ENCODE measurements at regions not wholly inside any gene's neighbourhood (a gene's known extent, or its start where the extent isn't known, plus 50 kb on each side); places are given as distances from the start of the nearest gene placed in this dataset.

GRCh38 chr7:155234158-155234492 lies 63.6 kb upstream of the INSIG1 start:
- H3K27ac ChIP-seq (replicated peaks) = no peak overlapping the region
- peaks cover under 1% of the 10 kb centered on the region for H3K27me3 ChIP-seq (ENCODE audit: insufficient read depth, poor library complexity, severe bottlenecking)
- DNase-seq (ENCODE audit: low read depth in 1 of 2, low spot score in 1 of 2) = no peak
- TF ChIP-seq CTCF (IDR thresholded peaks at IDR 0.05; ENCODE audit: insufficient read depth, low read length) = no peak
- no peak for TF ChIP-seq SPI1 (IDR thresholded peaks at IDR 0.05; ENCODE audit: borderline replicate concordance, low read depth)
- TF ChIP-seq GABPA (IDR thresholded peaks at IDR 0.05; ENCODE audit: low read depth) = no peak
- no peak for TF ChIP-seq REST (IDR thresholded peaks at IDR 0.05; ENCODE audit: insufficient replicate concordance, low read depth)
- no peak for TF ChIP-seq POLR2AphosphoS5 (IDR thresholded peaks at IDR 0.05; ENCODE audit: low read depth)
- no peak overlapping the region for H3K4me3 ChIP-seq (replicated peaks; ENCODE audit: insufficient read depth, low read length)

- no peak overlapping the region for H3K27ac ChIP-seq (replicated peaks)
- TF ChIP-seq POLR2AphosphoS5 (IDR thresholded peaks at IDR 0.05; ENCODE audit: low read depth) (no peak), REST (IDR thresholded peaks at IDR 0.05; ENCODE audit: insufficient replicate concordance, low read depth) (no peak), GABPA (IDR thresholded peaks at IDR 0.05; ENCODE audit: low read depth) (no peak), CTCF (IDR thresholded peaks at IDR 0.05; ENCODE audit: insufficient read depth, low read length) (no peak), SPI1 (IDR thresholded peaks at IDR 0.05; ENCODE audit: borderline replicate concordance, low read depth) (no peak)
- H3K4me3 ChIP-seq (replicated peaks; ENCODE audit: insufficient read depth, low read length) = no peak overlapping the region
- DNase-seq (ENCODE audit: low read depth in 1 of 2, low spot score in 1 of 2) = no peak
- no peaks in the 10 kb centered on the region for H3K27me3 ChIP-seq (ENCODE audit: insufficient read depth, poor library complexity, severe bottlenecking)
Observed at GRCh38 chr7:155234950-155235789, 62.5 kb upstream of the INSIG1 start.

- Histone ChIP-seq H3K27ac (replicated peaks) (no peak overlapping the region), H3K27me3 (ENCODE audit: insufficient read depth, poor library complexity, severe bottlenecking) (no peaks in the 10 kb centered on the region), H3K4me3 (replicated peaks; ENCODE audit: insufficient read depth, low read length) (no peak overlapping the region)
- no peak for TF ChIP-seq REST (IDR thresholded peaks at IDR 0.05; ENCODE audit: insufficient replicate concordance, low read depth)
- TF ChIP-seq POLR2AphosphoS5 (IDR thresholded peaks at IDR 0.05; ENCODE audit: low read depth) = no peak
- TF ChIP-seq CTCF (IDR thresholded peaks at IDR 0.05; ENCODE audit: insufficient read depth, low read length) = no peak
- no peak for TF ChIP-seq SPI1 (IDR thresholded peaks at IDR 0.05; ENCODE audit: borderline replicate concordance, low read depth)
- no peak for TF ChIP-seq GABPA (IDR thresholded peaks at IDR 0.05; ENCODE audit: low read depth)
- DNase-seq (ENCODE audit: low read depth in 1 of 2, low spot score in 1 of 2) = no peak
Observed at GRCh38 chr7:155236386-155236785, 61.3 kb upstream of the INSIG1 start.

Data from HL-60 (cell line).